ENCODE measurements at regions not wholly inside any gene's neighbourhood (a gene's known extent, or its start where the extent isn't known, plus 50 kb on each side); places are given as distances from the start of the nearest gene placed in this dataset.

- Histone ChIP-seq H3K9me3 (peaks cover 0 to 6% (median 0%) of the 10 kb centered on the region in 4 donors), H3K4me3 (no peak overlapping the region), H3K27ac (no peak overlapping the region), H3K4me1 (no peaks in the 10 kb centered on the region), H3K27me3 (no peaks in the 10 kb centered on the region), H3K36me3 (no peaks in the 10 kb centered on the region)
- intact Hi-C loops (cut with DNase I; ENCODE audit: low total_unique reads): no loop called here
- WGBS, 5 donors: 20 to 38% (median 29%) methylated on average over 1 of the region's 1 CpG
- no peak for TF ChIP-seq POLR2AphosphoS5 (IDR thresholded peaks at IDR 0.05)
- TF ChIP-seq EP300 (IDR thresholded peaks at IDR 0.05): no peak
- TF ChIP-seq CTCF (IDR thresholded peaks at IDR 0.05): no peak
- TF ChIP-seq POLR2A (IDR thresholded peaks at IDR 0.05): no peak
- DNase-seq: no peak
Measured at GRCh38 chr2:194926873-194927272, 730.2 kb upstream of the SLC39A10 start.

- no peaks in the 10 kb centered on the region for H3K27me3 ChIP-seq
- no peak for TF ChIP-seq EP300 (IDR thresholded peaks at IDR 0.05)
- TF ChIP-seq POLR2AphosphoS5 (IDR thresholded peaks at IDR 0.05): no peak
- no peak for TF ChIP-seq POLR2A (IDR thresholded peaks at IDR 0.05)
- no peak for TF ChIP-seq CTCF (IDR thresholded peaks at IDR 0.05)
- WGBS, 5 donors: 51 to 62% (median 58%) methylated on average over 4 of the region's 4 CpGs
- H3K36me3 ChIP-seq: no peaks in the 10 kb centered on the region
- H3K27ac ChIP-seq: no peak overlapping the region
- H3K4me1 ChIP-seq: no peaks in the 10 kb centered on the region
- no peak for DNase-seq
- H3K9me3 ChIP-seq: peaks cover 0 to 2% (median 0%) of the 10 kb centered on the region in 4 donors
- intact Hi-C loops (cut with DNase I; ENCODE audit: low total_unique reads): no loop called here
- H3K4me3 ChIP-seq: no peak overlapping the region
Measured at GRCh38 chr2:194925742-194926141, 731.3 kb upstream of the SLC39A10 start.

- no peak for TF ChIP-seq POLR2AphosphoS5 (IDR thresholded peaks at IDR 0.05)
- TF ChIP-seq POLR2A (IDR thresholded peaks at IDR 0.05): no peak
- no peak for TF ChIP-seq CTCF (IDR thresholded peaks at IDR 0.05)
- TF ChIP-seq EP300 (IDR thresholded peaks at IDR 0.05): no peak
- Histone ChIP-seq H3K36me3 (no peaks in the 10 kb centered on the region), H3K27me3 (no peaks in the 10 kb centered on the region), H3K4me3 (no peak overlapping the region), H3K4me1 (no peaks in the 10 kb centered on the region), H3K27ac (no peak overlapping the region), H3K9me3 (no peaks in the 10 kb centered on the region)
- intact Hi-C loops (cut with DNase I; ENCODE audit: low total_unique reads): no loop called here
- no peak for DNase-seq
Measured at GRCh38 chr2:194917519-194917918, 739.5 kb upstream of the SLC39A10 start.

GRCh38 chr2:194915485-194915884 is 741.5 kb upstream of the SLC39A10 start:
- Histone ChIP-seq H3K27me3 (no peaks in the 10 kb centered on the region), H3K4me1 (no peaks in the 10 kb centered on the region), H3K4me3 (no peak overlapping the region), H3K36me3 (no peaks in the 10 kb centered on the region), H3K9me3 (no peaks in the 10 kb centered on the region), H3K27ac (no peak overlapping the region)
- intact Hi-C loops (cut with DNase I; ENCODE audit: low total_unique reads): no loop called here
- DNase-seq: no peak
- no peak for TF ChIP-seq EP300 (IDR thresholded peaks at IDR 0.05)
- no peak for TF ChIP-seq POLR2A (IDR thresholded peaks at IDR 0.05)
- no peak for TF ChIP-seq CTCF (IDR thresholded peaks at IDR 0.05)
- no peak for TF ChIP-seq POLR2AphosphoS5 (IDR thresholded peaks at IDR 0.05)
- WGBS, 5 donors: 88 to 94% (median 89%) methylated on average over 1 of the region's 1 CpG

Measured in stomach (tissue), 8 donors.